ENCODE measurements at regions not wholly inside any gene's neighbourhood (a gene's known extent, or its start where the extent isn't known, plus 50 kb on each side); places are given as distances from the start of the nearest gene placed in this dataset.

DNA sequence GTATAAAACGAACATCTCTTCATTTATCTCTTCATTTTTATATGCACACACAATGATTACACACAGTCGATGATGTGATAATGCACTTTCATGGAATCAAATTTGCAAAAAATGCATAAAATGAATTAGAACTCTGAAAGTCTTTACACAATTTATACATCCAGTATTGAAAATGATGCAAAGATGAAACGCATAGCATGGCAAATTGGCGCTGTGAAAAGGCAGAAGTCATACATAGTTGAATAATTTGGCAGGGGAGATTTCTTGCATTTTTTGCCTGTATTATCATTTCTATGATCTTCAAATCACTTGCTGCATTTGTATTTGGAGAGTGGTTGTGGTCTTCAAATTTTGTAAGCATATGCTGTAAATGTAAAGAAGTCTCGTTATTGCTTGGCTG lies 150.7 kb upstream of the LGALSL start:
- TF ChIP-seq, protein P1, sequence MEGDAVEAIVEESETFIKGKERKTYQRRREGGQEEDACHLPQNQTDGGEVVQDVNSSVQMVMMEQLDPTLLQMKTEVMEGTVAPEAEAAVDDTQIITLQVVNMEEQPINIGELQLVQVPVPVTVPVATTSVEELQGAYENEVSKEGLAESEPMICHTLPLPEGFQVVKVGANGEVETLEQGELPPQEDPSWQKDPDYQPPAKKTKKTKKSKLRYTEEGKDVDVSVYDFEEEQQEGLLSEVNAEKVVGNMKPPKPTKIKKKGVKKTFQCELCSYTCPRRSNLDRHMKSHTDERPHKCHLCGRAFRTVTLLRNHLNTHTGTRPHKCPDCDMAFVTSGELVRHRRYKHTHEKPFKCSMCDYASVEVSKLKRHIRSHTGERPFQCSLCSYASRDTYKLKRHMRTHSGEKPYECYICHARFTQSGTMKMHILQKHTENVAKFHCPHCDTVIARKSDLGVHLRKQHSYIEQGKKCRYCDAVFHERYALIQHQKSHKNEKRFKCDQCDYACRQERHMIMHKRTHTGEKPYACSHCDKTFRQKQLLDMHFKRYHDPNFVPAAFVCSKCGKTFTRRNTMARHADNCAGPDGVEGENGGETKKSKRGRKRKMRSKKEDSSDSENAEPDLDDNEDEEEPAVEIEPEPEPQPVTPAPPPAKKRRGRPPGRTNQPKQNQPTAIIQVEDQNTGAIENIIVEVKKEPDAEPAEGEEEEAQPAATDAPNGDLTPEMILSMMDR (IDR thresholded peaks at IDR 0.05; ENCODE audit: low read depth, low read length, missing control alignments), result no peak
- DNase-seq (ENCODE audit: low read depth), result no peak
- no peak overlapping the region for H3K4me3 ChIP-seq (ENCODE audit: low read depth, low read length)

DNA sequence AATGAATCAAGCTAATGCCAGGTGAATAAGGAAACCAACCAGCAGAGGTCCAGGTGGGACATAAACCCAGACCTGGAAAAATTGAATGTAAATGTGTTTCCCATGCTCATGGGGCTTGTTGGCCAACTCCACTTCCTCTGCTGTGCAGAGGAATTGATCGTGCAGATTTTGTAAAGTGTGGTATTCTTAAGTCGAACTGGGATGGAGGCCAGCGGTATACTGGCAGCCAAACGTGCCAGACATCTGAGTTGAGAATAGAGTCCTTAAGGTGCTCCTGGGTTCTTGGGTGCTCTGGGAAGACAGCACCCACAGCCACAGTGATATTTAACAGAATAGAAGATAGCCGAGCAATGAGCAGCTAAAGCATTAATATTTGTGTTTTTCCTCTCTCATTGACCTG lies 146.5 kb upstream of the LGALSL start:
- TF ChIP-seq, protein P1 (IDR thresholded peaks at IDR 0.05; ENCODE audit: low read depth, low read length, missing control alignments), result no peak
- no peak overlapping the region for H3K4me3 ChIP-seq (ENCODE audit: low read depth, low read length)
- no peak for DNase-seq (ENCODE audit: low read depth)

DNA sequence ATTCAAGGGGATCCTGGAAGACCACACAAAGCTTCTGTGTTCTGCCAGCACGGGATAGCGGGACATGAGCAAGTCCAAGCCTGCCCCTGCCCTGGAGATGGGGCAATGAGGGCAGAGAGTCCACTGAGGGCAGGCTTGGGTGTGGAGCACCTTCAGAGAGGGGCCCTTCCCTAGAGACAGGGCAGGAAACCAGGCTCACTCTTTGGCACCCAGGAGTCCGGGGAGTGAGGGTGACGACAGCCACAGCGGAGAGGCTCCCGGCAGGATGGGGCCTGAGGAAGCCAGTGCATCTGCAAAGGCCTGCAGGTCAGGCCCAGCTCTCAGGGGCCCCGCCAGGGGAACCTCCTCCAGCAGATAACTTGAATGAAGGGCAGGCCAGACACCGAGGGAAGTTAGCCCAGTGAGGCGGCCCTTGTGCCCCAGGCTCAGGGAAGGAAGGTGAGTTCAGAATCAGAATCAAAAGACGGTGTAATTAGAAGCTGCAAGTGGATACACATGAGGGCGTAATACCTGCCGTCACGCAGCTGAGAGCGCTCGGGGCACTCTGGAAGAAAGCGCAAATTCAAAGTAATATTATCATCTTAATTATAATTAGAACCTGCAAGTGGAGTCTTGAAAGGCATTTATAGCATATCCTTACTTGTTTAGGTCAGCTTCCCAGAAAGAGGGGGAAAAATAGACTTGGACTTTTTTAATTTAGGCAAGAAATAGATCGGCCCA lies 142.6 kb upstream of the LGALSL start:
- DNase-seq (ENCODE audit: low read depth), result no peak
- TF ChIP-seq, protein P1 (IDR thresholded peaks at IDR 0.05; ENCODE audit: low read depth, low read length, missing control alignments), result no peak
- H3K4me3 ChIP-seq (ENCODE audit: low read depth, low read length), result no peak overlapping the region

DNA sequence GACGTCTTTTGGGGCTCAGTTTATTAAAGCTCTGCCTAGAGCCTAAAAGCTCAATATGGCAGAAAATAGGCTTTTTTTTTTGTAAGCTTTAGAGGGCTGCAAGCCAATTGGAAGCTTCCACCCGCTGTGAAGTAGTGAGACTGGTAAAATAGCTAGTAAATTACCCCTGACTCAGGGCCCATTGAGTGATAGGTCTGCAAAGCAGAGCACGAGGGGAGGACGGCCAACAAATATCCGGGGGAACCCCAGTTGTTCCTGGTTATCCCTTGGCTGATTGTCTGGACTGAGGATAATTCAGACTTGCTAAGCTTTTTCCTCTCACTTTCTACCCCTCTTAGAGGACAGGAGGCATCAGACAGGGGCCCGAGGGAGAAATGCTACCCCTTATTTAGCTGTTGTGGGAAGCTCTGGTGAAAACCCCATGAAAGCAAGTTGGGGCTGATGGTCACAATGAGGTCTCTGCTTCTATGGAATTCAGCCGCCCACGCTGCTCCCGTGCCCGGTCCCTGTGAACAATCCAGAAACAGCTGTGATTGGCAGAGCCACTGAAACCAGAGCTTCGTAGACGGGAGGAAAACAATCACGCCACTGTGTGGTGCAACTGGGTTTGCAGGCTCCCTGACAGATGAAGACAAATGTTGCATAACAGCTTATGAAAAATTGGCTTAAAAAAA lies 141.9 kb upstream of the LGALSL start:
- TF ChIP-seq, protein P1 (IDR thresholded peaks at IDR 0.05; ENCODE audit: low read depth, low read length, missing control alignments), result peak; percentile 49
- DNase-seq (ENCODE audit: low read depth), result no peak
- H3K4me3 ChIP-seq (ENCODE audit: low read depth, low read length), result no peak overlapping the region

DNA sequence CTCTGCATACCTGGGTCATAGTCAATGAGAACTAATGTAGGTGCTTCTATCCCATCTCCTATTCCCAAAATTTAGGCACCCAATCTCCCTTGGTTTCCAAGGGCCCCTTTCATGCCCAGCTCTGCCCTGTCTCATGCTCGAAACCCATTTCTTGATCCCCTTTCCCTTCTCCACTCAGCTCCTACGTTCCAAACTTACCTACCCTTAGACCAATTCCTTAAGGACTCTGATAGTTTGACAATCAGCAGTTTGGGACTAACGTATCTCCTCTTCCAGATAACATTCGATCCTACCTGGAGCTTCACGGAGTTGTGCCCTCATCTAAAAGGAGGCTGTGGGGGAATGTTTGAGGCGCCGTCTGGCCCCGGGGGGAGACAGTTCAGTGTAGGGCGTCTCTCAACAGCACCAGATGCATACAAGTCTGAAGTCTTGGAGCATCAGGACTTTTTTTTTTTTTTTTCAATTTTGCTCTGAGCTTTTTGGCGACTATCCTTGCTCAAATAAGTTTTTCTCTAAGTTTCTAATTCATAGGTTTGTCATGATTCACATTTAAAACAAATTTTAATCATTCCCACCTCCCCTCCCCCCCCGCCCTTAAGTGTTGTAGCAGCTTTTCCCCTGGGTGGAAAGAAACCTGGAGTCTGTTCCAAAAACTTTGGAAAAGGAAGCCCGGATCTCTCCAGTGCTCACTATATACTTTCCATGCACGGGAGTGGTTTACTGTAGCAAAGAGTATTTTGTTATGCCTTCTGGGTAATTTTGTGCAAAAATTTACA lies 141.2 kb upstream of the LGALSL start:
- no peak overlapping the region for H3K4me3 ChIP-seq (ENCODE audit: low read depth, low read length)
- TF ChIP-seq, protein P1 (IDR thresholded peaks at IDR 0.05; ENCODE audit: low read depth, low read length, missing control alignments), result no peak
- DNase-seq (ENCODE audit: low read depth), result no peak

DNA sequence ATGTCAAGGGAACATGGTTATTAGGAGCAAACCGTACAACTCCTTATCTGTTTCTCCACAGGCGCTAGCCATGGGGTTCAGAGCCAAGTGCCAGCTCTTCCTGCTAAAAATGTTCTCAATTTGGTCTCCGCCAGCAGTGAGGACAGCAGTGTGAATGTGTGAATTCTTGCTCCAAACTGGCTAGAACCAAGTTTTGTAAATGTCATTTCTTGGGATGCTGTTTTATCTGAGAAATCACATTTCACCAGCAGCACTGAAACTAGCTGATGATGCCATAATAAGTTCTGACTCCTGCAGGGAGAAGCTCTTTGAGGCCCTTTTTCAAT lies 140.6 kb upstream of the LGALSL start:
- TF ChIP-seq, protein P1 (IDR thresholded peaks at IDR 0.05; ENCODE audit: low read depth, low read length, missing control alignments), result no peak
- DNase-seq (ENCODE audit: low read depth), result no peak
- H3K4me3 ChIP-seq (ENCODE audit: low read depth, low read length), result no peak overlapping the region

All from GM12864 (cell line).